K562 (cell line): ENCODE measurements at regions not wholly inside any gene's neighbourhood (a gene's known extent, or its start where the extent isn't known, plus 50 kb on each side); places are given as distances from the start of the nearest gene placed in this dataset.

ENCODE experiments used
- CTCF ChIP-seq, 3 experiments: IDR thresholded peaks in 2 of 3; conservative IDR thresholded peaks in 1 of 3; 2 replicates each; pipeline ENCODE4 v1.5.1; 2011 to 2012; ENCODE audit warnings: low read length in 3 of 3, mild to moderate bottlenecking in 3 of 3, control low read depth in 2 of 3, improper control_type of control experiment in 1 of 3, inconsistent platforms in 1 of 3, low read depth in 1 of 3, mixed read lengths in 1 of 3, moderate library complexity in 1 of 3; ENCODE audit not compliant: insufficient read depth in 2 of 3
- ETV6 ChIP-seq, 3 experiments: fragments of 150-350 bp in 1 of 3; sonication (generic) in 1 of 3; formaldehyde crosslinking in 1 of 3; IDR thresholded peaks; 2 replicates each; pipeline versions ENCODE4 v1.6.1 to v1.8.0; 2014 to 2022; ENCODE audit warnings: borderline replicate concordance in 2 of 3, low read depth in 2 of 3, antibody characterized with exemption in 1 of 3, low read length in 1 of 3, mild to moderate bottlenecking in 1 of 3, missing genetic modification reagents in 1 of 3
- EZH2 ChIP-seq: IDR thresholded peaks from 2 replicates; pipeline ENCODE4 v1.6.1; 2012; ENCODE audit warnings: low read depth, mild to moderate bottlenecking, inconsistent platforms, low read length, borderline replicate concordance
- FOXP4 ChIP-seq: sonication (generic); formaldehyde crosslinking; IDR thresholded peaks from 2 replicates; pipeline ENCODE4 v1.8.0; 2022; ENCODE audit warnings: mild to moderate bottlenecking, missing genetic modification reagents, borderline replicate concordance
- KLF6 ChIP-seq: fragments of 250-450 bp; sonication (Bioruptor Pico); IDR thresholded peaks from 2 replicates; pipeline ENCODE4 v1.4.0; 2020; ENCODE audit warnings: mild to moderate bottlenecking, moderate library complexity, borderline replicate concordance
- NFYB ChIP-seq: IDR thresholded peaks from 2 replicates; pipeline ENCODE4 v1.6.1; 2011; ENCODE audit warnings: mild to moderate bottlenecking, moderate library complexity; ENCODE audit not compliant: insufficient read length; ENCODE audit errors: extremely low read depth
- TRIM28 ChIP-seq: fragments of 450-650 bp; IDR thresholded peaks from 2 replicates; pipeline ENCODE4 v1.6.1; 2017
- TF ChIP-seq, protein P1 (sequence below): sonication (generic); formaldehyde crosslinking; IDR thresholded peaks from 2 replicates; pipeline ENCODE4 v1.9.0; 2022; ENCODE audit warnings: mild to moderate bottlenecking, missing genetic modification reagents

- TF ChIP-seq NFYB (no peak), KLF6 (CRISPR knock-in tag) (no peak), TRIM28 (no peak), ETV6 (IDR thresholded peaks at IDR 0.05; ENCODE audit: borderline replicate concordance in 1 of 2, low read depth in 2 of 2, low read length in 1 of 2) (no peak), ETV6 (CRISPR knock-in tag; IDR thresholded peaks at IDR 0.05; ENCODE audit: borderline replicate concordance) (no peak), EZH2 (no peak), CTCF (IDR thresholded peaks at IDR 0.05 in 2 of 3, conservative IDR thresholded peaks at IDR 0.05 in 1 of 3; ENCODE audit: insufficient read depth in 2 of 3, low read depth in 1 of 3, low read length in 3 of 3) (no peak), FOXP4 (no peak)
- TF ChIP-seq, protein P1, sequence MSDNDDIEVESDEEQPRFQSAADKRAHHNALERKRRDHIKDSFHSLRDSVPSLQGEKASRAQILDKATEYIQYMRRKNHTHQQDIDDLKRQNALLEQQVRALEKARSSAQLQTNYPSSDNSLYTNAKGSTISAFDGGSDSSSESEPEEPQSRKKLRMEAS: no peak
These were observed 87.3 kb downstream of the YIPF5 start for GRCh38 chr5:144083185-144083584.
